KBM-7 (cell line): ENCODE measurements at regions not wholly inside any gene's neighbourhood (a gene's known extent, or its start where the extent isn't known, plus 50 kb on each side); places are given as distances from the start of the nearest gene placed in this dataset.
"Not testable (repeated sequence)": the region's sequence is repeated elsewhere in the genome, so short reads cannot be mapped to it uniquely, and the experiment has no call there.

Source experiments
- DNase-seq: peaks from one replicate; pipeline ENCODE4 v3.0.0-alpha.2; 2015
- in situ Hi-C: fragments of 300-500 bp; cut with MboI; formaldehyde crosslinking; loops from 2 replicates; pipeline ENCODE4 v1.14.3; 2020; ENCODE audit warnings: low sequenced_read_pairs, low pct_unique_long_range_greater_than_20kb, mixed read lengths

DNA sequence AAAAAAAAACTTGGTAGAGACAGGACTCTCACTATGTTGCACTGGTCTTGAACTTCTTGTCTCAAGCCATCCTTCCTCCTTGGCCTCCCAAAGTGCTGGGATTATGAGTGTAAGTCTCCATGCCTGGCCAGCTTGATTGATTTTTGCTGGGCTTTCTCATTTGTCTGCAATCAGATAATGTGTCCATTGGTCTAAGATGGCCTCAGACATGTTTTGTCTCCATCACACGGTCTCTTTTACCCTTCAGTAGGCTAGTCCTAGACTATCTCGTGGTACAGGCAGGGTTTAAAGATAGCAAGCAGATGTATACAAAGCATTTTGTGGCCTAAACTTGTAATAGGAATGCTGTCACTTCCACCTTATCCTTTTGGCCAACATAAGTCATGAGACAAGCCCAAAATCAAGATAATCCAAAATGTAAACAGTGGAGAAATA is 289.1 kb downstream of the TFAP2B start:
- no peak for DNase-seq
- in situ Hi-C loops, result no loop called here

DNA sequence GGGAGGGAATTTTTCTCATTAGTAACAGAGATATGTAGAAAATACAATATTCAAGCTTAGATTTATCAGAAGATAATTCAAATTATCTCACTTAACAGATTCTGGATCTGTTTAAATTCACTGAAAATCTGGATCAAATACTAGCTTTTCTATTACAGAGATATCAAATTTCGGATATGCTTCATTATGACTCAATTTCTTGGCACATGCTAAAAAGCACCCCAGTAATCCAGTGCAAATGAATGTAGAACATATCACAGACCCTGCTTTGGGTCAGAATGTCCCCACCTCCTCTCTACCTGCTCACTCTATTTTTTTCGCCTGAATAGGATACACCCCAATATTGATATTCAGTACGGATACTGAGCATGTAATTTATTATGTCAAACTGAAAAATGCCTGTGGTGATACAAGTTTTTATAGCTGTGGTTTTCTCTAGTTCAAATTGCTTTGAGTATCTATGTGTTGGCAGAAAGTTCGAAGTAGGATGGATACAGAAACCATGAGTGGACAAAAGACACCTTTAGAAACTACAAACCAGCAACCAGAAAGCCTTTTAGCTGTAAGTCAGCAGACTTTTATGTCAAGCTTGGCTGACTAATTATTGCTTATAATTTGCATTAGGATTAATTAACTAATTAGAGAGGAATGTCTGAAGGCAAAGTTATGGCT is 290.0 kb downstream of the TFAP2B start:
- no peak for DNase-seq
- in situ Hi-C loops, result no loop called here

- no peak for DNase-seq
- in situ Hi-C loops, result no loop called here
Observed at GRCh38 chr6:51112731-51113130, 294.1 kb downstream of the TFAP2B start.

DNA sequence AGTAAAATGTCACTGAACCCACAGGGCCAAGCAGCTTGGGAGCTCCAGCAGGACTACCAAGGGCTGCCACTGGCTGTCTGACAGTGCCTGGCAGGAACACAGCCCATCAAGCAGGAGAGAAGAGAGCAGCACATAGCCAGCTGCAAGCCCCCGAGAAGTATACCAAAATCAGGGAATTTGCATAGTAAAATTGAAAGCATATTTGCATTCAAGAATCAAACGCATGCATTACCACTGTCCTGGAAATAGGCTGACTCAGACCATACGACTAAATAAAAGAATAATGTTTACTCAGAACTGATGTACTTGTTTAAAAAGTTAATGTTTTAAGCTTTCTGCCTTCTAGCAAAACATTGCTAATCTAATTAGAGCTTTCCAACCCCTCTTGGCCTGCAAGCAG is 298.1 kb downstream of the TFAP2B start:
- in situ Hi-C loops, result no loop called here
- DNase-seq, result no peak

- no peak for DNase-seq
- in situ Hi-C loops, result no loop called here
Observed at GRCh38 chr6:51118792-51119191, 300.1 kb downstream of the TFAP2B start.

DNA sequence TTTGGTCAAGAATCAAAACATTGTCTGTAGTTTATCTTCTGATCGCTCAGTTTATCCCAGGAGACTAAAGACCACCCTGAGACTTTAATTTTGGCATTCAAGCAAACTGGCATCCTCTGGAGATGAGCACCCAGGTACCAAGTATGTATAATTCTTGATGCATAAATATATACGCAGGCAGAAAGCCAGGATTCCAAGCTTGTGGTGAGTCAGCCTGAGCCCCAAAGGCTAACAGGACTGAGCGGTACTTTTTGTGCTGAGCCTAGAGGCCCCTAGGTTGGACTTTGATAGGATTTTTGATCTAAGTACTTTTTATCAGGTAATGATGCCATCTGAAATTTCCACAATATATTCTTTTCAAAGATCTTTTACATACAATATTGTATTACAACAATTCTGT is 301.3 kb downstream of the TFAP2B start:
- in situ Hi-C loops, result no loop called here
- no peak for DNase-seq

GRCh38 chr6:51121380-51121976 is 302.8 kb downstream of the TFAP2B start:
- DNase-seq, in situ Hi-C loops: not testable (repeated sequence)

- no peak for DNase-seq
- in situ Hi-C loops, result no loop called here
Observed at GRCh38 chr6:51129043-51129442, 310.4 kb downstream of the TFAP2B start.

GRCh38 chr6:51137777-51138176 is 319.1 kb downstream of the TFAP2B start:
- DNase-seq, result no peak
- in situ Hi-C loops, result no loop called here

GRCh38 chr6:51139950-51140385 is 321.3 kb downstream of the TFAP2B start:
- in situ Hi-C loops, result no loop called here
- DNase-seq, result no peak

DNA sequence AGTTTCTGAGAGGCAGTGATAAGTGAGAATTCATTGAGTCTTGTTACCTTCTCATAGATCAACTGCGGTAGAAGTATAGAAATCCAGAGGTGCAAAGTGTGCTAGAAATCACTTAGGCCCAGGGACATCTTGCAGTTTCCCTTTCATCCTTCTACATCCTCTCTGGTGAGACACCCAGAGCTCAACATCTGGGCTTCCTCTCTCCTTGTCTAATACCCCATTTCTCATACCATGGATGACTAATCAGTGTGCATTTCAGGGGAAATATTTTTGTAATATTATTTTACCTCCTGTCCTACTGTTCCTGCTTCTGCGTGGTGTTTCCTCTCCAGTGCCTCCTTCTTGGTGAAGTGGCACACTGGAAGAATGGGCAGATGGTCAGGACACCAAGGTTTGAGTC is 322.4 kb downstream of the TFAP2B start:
- in situ Hi-C loops, result no loop called here
- DNase-seq, result no peak

DNA sequence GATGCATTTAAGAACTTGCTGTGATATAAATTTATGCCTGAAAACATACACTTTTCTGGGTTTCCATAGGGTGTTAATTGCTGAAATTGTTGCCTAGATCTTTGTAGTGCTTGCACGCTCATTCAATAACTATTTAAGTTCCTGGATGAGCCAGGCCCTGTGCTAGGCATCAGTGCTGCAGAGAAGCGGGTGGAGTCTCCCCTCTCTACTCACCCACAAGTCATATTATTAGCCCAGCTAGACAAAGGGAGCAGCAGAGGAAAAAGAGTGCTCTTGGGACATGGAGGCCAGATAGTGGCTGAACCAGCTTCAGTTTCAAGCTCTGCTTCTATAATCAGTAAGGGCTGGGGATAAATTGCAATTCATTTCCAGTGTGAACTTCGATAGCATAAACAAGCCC is 329.1 kb downstream of the TFAP2B start:
- in situ Hi-C loops, result no loop called here
- no peak for DNase-seq

- in situ Hi-C loops, result no loop called here
- DNase-seq, result no peak
Observed at GRCh38 chr6:51152594-51152993, 333.9 kb downstream of the TFAP2B start.

GRCh38 chr6:51153109-51153508 is 334.4 kb downstream of the TFAP2B start:
- no peak for DNase-seq
- in situ Hi-C loops, result no loop called here

GRCh38 chr6:51154925-51155324 is 336.3 kb downstream of the TFAP2B start:
- in situ Hi-C loops, result not testable (repeated sequence)

GRCh38 chr6:51159260-51159659 is 340.6 kb downstream of the TFAP2B start:
- DNase-seq, in situ Hi-C loops: not testable (repeated sequence)

More at GRCh38 chr6:51154925-51155324, 336.3 kb downstream of the TFAP2B start:
- DNase-seq, result not testable (repeated sequence)

- in situ Hi-C loops, result no loop called here
Observed at GRCh38 chr6:51161752-51162151, 343.1 kb downstream of the TFAP2B start.

DNA sequence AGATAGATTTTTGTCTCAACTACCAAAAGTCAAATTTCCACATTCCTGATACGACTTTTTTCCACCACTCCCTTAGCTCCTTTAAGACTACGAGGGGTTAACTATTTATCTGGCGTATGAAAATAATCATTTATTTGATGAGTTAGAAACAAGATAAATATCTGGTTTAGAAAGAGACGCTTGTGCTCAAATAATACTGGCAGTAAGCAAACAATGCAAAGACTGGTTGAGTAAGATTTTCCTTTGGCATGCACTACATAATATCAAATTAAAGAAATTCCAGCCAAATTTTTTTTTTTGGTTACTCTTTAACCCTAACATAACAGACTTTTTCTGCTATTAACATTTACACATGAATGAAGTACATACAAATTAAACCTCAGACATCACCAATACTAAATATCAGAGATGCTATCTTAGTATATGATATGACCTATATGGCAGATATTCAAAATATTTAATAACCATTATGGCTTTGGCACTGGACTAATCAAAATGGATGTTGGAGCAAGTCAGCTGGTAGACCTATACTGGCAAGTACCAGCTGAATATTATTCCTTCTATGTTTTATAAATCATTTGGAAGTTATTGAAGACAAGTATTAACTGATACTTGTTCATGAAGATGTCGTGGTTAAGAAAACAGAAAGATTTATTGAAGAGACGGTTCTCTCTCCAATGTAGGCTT is 345.3 kb downstream of the TFAP2B start:
- in situ Hi-C loops, result no loop called here
- DNase-seq, result no peak

More at GRCh38 chr6:51161752-51162151, 343.1 kb downstream of the TFAP2B start:
- no peak for DNase-seq

GRCh38 chr6:51166914-51167313 is 348.2 kb downstream of the TFAP2B start:
- in situ Hi-C loops, result no loop called here
- DNase-seq, result no peak

GRCh38 chr6:51167468-51167867 is 348.8 kb downstream of the TFAP2B start:
- in situ Hi-C loops, result no loop called here
- DNase-seq, result no peak
